ENCODE measurements at regions not wholly inside any gene's neighbourhood (a gene's known extent, or its start where the extent isn't known, plus 50 kb on each side); places are given as distances from the start of the nearest gene placed in this dataset.

GRCh38 chr11:34787348-34787747 is 128.8 kb downstream of the APIP start:
- TF ChIP-seq CTCF (IDR thresholded peaks at IDR 0.05; ENCODE audit: insufficient read depth, low read length) (no peak), POLR2AphosphoS5 (IDR thresholded peaks at IDR 0.05; ENCODE audit: low read depth) (no peak)
